Large intestine (tissue), 3 donors: ENCODE measurements at regions not wholly inside any gene's neighbourhood (a gene's known extent, or its start where the extent isn't known, plus 50 kb on each side); places are given as distances from the start of the nearest gene placed in this dataset.
"Not testable (repeated sequence)": the region's sequence is repeated elsewhere in the genome, so short reads cannot be mapped to it uniquely, and the experiment has no call there.

Source experiments
- DNase-seq, 2 donors: peaks; one replicate each; pipeline versions ENCODE4 v3.0.0 to v3.0.0-alpha.2; 2013
- H3K27ac ChIP-seq: one replicate; pipeline ENCODE4 v1.5.1; 2013; ENCODE audit warnings: low read length
- H3K27me3 ChIP-seq: 2 replicates; pipeline ENCODE4 v1.6.1; 2013; ENCODE audit warnings: low read length; ENCODE audit not compliant: control insufficient read depth, insufficient read depth
- H3K36me3 ChIP-seq: 2 replicates; pipeline ENCODE4 v1.6.1; 2013; ENCODE audit warnings: low read length; ENCODE audit not compliant: control insufficient read depth, insufficient read depth
- H3K4me1 ChIP-seq: one replicate; pipeline ENCODE4 v1.6.1; 2013; ENCODE audit warnings: low read length; ENCODE audit not compliant: control insufficient read depth, insufficient read depth
- H3K4me3 ChIP-seq: one replicate; pipeline ENCODE4 v1.5.1; 2013; ENCODE audit warnings: low read length
- H3K9me3 ChIP-seq: one replicate; pipeline ENCODE4 v1.6.1; 2013; ENCODE audit warnings: mild to moderate bottlenecking, low read depth, low read length, moderate library complexity; ENCODE audit not compliant: control insufficient read depth
- WGBS: methylation state at CpG from one replicate; pipeline ENCODE4 v1.1.5; 2013; ENCODE audit warnings: low lambda C conversion rate; ENCODE audit not compliant: insufficient coverage; 5-methylcytosine and 5-hydroxymethylcytosine counted together

DNA sequence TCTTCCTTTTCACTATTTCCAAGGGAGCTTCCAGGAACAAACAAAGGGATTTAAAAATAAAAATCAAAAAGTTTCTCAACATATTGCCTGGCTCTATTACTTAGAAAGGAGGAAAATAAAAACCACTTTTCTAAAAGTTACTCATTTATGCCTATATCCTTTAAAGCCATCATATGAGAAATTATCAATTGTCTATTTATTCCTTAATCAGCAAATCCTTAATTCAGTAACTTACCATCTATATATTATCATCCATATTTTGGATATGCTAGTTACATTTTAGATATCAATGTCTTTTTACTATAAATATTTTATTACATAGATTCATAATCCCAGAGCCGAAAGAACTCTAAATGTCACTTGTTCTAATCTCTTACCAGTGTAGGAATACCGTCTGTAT lies 481.5 kb upstream of the ANO5 start:
- Histone ChIP-seq H3K27ac (no peak overlapping the region), H3K27me3 (no peaks in the 10 kb centered on the region), H3K4me3 (no peak overlapping the region), H3K9me3 (no peaks in the 10 kb centered on the region), H3K4me1 (no peaks in the 10 kb centered on the region), H3K36me3 (no peaks in the 10 kb centered on the region)
- WGBS: 83% methylated on average over 1 of the region's 2 CpGs
- no peak for DNase-seq

DNA sequence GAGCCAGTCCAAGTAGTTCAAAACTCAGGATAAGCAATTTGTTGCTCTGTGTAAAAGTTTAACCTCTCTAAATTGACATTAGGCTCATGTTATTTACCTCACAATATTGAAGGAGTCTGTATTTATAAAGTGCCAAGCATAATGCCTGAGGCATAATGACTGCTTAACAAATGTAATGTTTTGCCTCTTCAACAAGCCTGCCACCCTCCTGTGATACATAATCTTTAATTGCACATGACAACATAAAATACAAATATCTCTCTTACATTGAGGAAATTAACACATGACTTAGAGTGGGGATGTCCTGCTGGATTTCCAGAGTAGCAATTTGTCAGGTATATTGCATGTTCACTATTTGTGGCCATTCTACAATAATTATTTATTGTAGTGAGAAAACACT lies 469.2 kb upstream of the ANO5 start:
- H3K9me3 ChIP-seq: peaks cover 4% of the 10 kb centered on the region
- no peak overlapping the region for H3K27ac ChIP-seq
- no peaks in the 10 kb centered on the region for H3K36me3 ChIP-seq
- DNase-seq: no peak
- no peak overlapping the region for H3K4me3 ChIP-seq
- H3K4me1 ChIP-seq: no peaks in the 10 kb centered on the region
- no peaks in the 10 kb centered on the region for H3K27me3 ChIP-seq

DNA sequence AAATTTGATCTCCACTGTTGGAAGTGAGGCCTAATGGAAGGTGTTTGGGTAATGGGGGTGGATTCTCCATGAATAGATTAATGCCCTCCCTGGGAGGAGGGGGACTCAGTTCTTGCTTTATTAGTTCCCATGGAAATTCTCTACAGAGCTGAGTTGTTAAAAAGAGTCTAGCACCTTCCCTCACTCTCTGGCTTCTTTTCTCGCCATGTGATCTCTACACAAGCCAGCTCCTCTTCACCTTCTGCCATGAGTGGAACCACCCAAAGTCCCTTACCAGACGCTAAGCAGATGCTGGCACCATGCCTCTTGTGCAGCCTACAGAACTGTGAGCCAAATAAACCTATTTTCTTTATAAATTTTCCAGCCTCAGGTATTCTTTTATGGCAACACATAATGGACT lies 465.8 kb upstream of the ANO5 start:
- H3K36me3 ChIP-seq: no peaks in the 10 kb centered on the region
- DNase-seq: no peak
- H3K27ac ChIP-seq: no peak overlapping the region
- no peak overlapping the region for H3K4me3 ChIP-seq
- no peaks in the 10 kb centered on the region for H3K4me1 ChIP-seq
- H3K9me3 ChIP-seq: peaks cover 8% of the 10 kb centered on the region
- H3K27me3 ChIP-seq: no peaks in the 10 kb centered on the region
- 100% methylated on average over 1 of the region's 2 CpGs for WGBS

DNA sequence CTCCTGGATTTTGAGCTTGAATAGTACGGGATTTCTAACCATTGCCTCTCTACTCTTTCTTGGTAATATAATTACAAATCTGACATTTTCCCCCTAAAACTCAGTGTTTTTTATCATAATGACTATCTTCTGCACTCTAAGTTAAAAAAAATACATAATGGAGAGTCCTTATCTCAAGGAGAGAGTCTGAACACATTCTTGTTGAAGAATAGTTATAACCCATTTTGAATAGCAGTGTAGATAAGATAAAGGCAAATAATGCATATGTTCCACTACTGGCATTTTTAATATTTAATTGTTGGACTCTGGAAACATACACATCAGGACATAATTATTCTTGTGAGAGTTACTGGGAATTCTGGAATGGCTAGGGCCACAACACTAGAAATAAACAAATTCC lies 456.5 kb upstream of the ANO5 start:
- H3K27ac ChIP-seq: no peak overlapping the region
- H3K36me3 ChIP-seq: no peaks in the 10 kb centered on the region
- no peak overlapping the region for H3K4me3 ChIP-seq
- DNase-seq: no peak
- H3K9me3 ChIP-seq: no peaks in the 10 kb centered on the region
- no peaks in the 10 kb centered on the region for H3K4me1 ChIP-seq
- WGBS: 33% methylated on average over 1 of the region's 1 CpG
- H3K27me3 ChIP-seq: no peaks in the 10 kb centered on the region

DNA sequence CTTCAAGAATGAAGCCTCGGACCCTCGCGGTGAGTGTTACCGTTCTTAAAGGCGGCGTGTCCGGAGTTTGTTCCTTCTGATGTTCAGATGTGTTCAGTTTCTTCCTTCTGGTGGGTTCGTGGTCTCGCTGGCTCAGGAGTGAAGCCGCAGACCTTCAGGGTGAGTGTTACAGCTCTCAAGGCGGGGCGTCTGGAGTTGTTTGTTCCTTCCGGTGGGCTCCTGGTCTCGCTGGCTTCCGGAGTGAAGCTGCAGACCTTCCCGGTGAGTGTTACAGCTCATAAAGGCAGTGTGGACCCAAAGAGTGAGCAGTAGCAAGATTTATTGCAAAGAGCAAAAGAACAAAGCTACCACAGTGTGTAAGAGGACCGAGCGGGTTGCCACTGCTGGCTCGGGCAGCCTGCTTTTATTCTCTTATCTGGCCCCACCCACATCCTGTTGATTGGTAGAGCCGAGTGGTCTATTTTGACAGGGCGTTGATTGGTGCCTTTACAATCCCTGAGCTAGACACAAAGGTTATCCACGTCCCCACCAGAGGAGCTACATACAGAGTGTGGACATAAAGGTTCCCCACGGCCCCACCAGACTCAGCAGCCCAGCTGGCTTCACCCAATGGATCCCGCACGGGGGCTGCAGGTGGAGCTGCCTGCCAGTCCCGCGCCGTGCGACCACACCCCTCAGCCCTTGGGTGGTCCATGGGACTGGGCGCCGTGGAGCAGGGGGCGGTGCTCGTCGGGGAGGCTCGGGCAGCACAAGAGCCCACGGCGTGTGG lies 440.2 kb upstream of the ANO5 start:
- no CpG with 5 or more reads among the region's 37 CpGs for WGBS
- H3K27me3 ChIP-seq, H3K4me1 ChIP-seq, H3K27ac ChIP-seq, H3K9me3 ChIP-seq, DNase-seq, H3K36me3 ChIP-seq, H3K4me3 ChIP-seq: not testable (repeated sequence)

DNA sequence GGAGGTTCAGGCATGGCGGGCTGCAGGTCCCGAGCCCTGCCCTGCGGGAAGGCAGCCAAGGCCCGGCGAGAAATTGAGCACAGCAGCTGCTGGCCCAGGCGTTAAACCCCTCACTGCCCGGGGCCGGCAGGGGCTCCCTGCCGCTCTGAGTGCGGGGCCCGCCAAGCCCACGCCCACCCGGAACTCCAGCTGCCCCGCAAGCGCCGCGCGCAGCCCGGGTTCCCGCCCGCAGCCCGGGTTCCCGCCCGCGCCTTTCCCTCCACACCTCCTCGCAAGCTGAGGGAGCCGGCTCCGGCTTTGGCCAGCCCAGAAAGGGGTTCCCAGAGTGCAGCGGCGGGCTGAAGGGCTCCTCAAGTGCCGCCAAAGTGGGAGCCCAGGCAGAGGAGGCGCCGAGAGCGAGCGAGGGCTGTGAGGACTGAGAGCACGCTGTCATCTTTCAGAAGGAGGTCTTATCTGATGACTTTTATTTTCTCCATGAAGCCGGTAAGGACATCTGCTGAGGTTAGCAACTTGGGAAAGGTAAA lies 439.6 kb upstream of the ANO5 start:
- H3K4me1 ChIP-seq, H3K4me3 ChIP-seq, H3K36me3 ChIP-seq, H3K27ac ChIP-seq, H3K9me3 ChIP-seq, H3K27me3 ChIP-seq, DNase-seq: not testable (repeated sequence)
- WGBS: 83% methylated on average over 1 of the region's 37 CpGs

DNA sequence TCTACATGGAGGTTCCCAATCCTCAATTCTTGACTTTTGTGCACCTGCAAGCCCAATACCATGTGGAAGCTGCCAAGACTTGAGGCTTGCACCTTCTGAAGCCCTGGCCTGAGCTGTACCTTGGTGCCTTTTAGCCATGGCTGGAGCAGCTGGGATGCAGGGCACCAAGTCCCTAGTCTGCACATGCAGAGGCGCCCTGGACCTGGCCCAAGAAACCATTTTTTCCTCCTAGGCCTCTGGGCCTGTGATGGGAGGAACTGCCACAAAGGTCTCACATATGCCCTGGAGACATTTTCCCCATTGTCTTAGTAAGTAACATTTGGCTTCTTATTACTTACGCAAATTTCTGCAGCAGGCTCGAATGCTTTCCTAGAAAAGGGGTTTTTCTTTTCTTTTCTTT lies 431.9 kb upstream of the ANO5 start:
- no peak for DNase-seq
- Histone ChIP-seq H3K36me3 (no peaks in the 10 kb centered on the region), H3K4me3 (no peak overlapping the region), H3K4me1 (no peaks in the 10 kb centered on the region), H3K9me3 (no peaks in the 10 kb centered on the region), H3K27me3 (no peaks in the 10 kb centered on the region), H3K27ac (no peak overlapping the region)
- WGBS: 100% methylated on average over 2 of the region's 3 CpGs

DNA sequence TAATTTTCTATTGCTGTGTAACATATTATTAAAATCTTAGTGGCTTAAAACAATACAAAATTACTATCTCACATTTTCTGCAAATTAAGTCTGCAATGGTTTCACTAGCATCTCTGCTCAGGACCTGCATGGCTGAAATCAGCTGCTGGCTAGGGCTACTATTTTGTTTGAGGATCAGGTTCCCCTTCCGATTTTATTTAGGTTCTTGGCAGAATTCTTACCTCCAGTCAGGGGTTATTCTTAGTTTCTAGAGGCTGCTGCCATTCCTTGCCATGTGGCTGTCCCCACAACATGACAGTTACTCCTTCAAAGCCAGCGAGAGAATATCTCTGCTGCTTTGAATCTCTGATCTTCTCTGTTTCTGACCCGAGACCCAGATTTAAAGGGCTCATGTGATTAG lies 424.5 kb upstream of the ANO5 start:
- Histone ChIP-seq H3K27ac (no peak overlapping the region), H3K4me1 (no peaks in the 10 kb centered on the region), H3K27me3 (no peaks in the 10 kb centered on the region), H3K9me3 (no peaks in the 10 kb centered on the region), H3K36me3 (no peaks in the 10 kb centered on the region), H3K4me3 (no peak overlapping the region)
- 100% methylated on average over 1 of the region's 3 CpGs for WGBS
- no peak for DNase-seq

DNA sequence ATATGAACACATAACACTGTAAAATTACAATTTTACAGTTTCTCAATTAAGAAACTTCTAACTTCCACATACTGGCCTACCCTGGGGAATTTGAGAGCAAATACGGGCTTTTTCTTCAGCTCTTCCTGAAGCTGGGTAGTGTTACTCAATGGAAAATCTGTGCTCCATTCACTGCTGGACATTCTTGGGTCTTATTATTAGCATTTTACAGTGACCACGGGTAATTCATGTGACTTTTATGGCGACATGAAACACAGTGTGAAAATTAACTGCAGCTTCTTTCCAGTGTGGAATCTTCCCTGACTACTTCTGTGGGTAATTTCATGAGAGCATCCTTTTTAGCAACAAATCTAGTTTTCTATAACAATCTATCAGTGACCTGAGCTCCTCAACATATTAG lies 423.7 kb upstream of the ANO5 start:
- WGBS: 80% methylated on average over 1 of the region's 3 CpGs
- Histone ChIP-seq H3K27ac (no peak overlapping the region), H3K36me3 (no peaks in the 10 kb centered on the region), H3K4me1 (no peaks in the 10 kb centered on the region), H3K9me3 (no peaks in the 10 kb centered on the region), H3K4me3 (no peak overlapping the region), H3K27me3 (no peaks in the 10 kb centered on the region)
- peak; percentile 8 to 17 for DNase-seq

DNA sequence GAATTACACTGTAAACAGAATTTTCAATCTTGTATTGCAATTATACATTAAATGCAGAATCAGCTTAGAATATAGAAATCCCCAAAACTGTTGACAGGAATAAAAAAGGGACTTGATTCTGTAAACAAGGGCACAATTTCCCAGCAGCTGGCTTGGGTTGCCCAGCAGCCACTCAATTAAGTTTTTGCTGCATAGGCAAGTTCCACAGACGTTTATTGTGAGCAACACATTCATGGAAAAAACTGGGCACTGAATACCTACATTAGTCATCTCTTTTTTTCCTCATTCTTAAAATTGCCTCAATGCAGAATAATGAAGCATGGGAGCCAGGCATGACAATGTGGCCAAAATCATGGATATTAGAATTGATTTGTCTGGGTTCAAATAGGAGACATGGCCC lies 421.8 kb upstream of the ANO5 start:
- Histone ChIP-seq H3K27ac (no peak overlapping the region), H3K9me3 (no peaks in the 10 kb centered on the region), H3K27me3 (no peaks in the 10 kb centered on the region), H3K4me3 (no peak overlapping the region), H3K4me1 (no peaks in the 10 kb centered on the region), H3K36me3 (no peaks in the 10 kb centered on the region)
- DNase-seq: no peak
- WGBS: no CpG with 5 or more reads among the region's 1 CpG

DNA sequence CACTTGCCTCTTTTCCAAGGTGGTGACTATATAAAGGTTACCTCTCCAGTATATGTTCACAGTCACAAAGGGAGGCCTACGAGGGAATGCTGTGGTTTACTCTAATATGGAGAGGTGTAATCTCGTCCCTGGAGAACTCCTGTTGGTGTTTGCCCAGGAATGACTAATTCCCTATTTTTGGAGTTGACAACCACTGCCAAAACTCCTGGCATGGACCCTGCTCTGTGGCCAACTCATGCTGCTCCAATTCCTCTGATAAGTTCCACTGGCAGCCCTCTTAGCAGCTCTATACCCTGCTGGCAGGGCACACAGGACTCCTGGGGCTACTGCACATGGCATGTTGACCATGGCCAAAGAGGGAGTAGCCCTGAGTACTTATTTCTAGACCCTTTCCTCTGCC lies 418.7 kb upstream of the ANO5 start:
- Histone ChIP-seq H3K27me3 (no peaks in the 10 kb centered on the region), H3K27ac (no peak overlapping the region), H3K9me3 (no peaks in the 10 kb centered on the region), H3K36me3 (no peaks in the 10 kb centered on the region), H3K4me3 (no peak overlapping the region), H3K4me1 (no peaks in the 10 kb centered on the region)
- DNase-seq: no peak
- WGBS: no CpG with 5 or more reads among the region's 2 CpGs
